UCSD-AML1 (cell line): ENCODE measurements at regions not wholly inside any gene's neighbourhood (a gene's known extent, or its start where the extent isn't known, plus 50 kb on each side); places are given as distances from the start of the nearest gene placed in this dataset.
"Not testable (repeated sequence)": the region's sequence is repeated elsewhere in the genome, so short reads cannot be mapped to it uniquely, and the experiment has no call there.

ENCODE experiments used
- DNase-seq: peaks from one replicate; lab custom pipeline; 2025; ENCODE audit not compliant: unreplicated experiment; lab: John Stamatoyannopoulos, UW

- no peak for DNase-seq
Measured at GRCh38 chr4:101670897-101671296, 119.6 kb upstream of the BANK1 start.

GRCh38 chr4:101670370-101670769 is 120.2 kb upstream of the BANK1 start:
- DNase-seq, result no peak

GRCh38 chr4:101669832-101670188 is 120.7 kb upstream of the BANK1 start:
- no peak for DNase-seq

GRCh38 chr4:101669138-101669831 is 121.2 kb upstream of the BANK1 start:
- DNase-seq, result no peak

GRCh38 chr4:101667348-101667747 is 123.2 kb upstream of the BANK1 start:
- DNase-seq, result no peak

GRCh38 chr4:101660607-101661006 is 129.9 kb upstream of the BANK1 start:
- no peak for DNase-seq

- DNase-seq, result no peak
Measured at GRCh38 chr4:101655857-101656256, 134.7 kb upstream of the BANK1 start.

GRCh38 chr4:101655005-101655404 is 135.5 kb upstream of the BANK1 start:
- DNase-seq, result no peak

GRCh38 chr4:101651778-101652177 is 138.8 kb upstream of the BANK1 start:
- DNase-seq, result no peak

- DNase-seq, result no peak
Measured at GRCh38 chr4:101649790-101650515, 140.6 kb upstream of the BANK1 start.

GRCh38 chr4:101647710-101648034 is 142.9 kb upstream of the BANK1 start:
- DNase-seq, result no peak

- no peak for DNase-seq
Measured at GRCh38 chr4:101644516-101644915, 146.0 kb upstream of the BANK1 start.

- no peak for DNase-seq
Measured at GRCh38 chr4:101643186-101643837, 147.2 kb upstream of the BANK1 start.

GRCh38 chr4:101632766-101633165 is 157.8 kb upstream of the BANK1 start:
- DNase-seq, result not testable (repeated sequence)

GRCh38 chr4:101630319-101630986 is 160.1 kb upstream of the BANK1 start:
- no peak for DNase-seq

- no peak for DNase-seq
Measured at GRCh38 chr4:101621120-101621519, 169.4 kb upstream of the BANK1 start.

GRCh38 chr4:101615652-101616051 is 174.9 kb upstream of the BANK1 start:
- DNase-seq, result no peak

GRCh38 chr4:101606989-101607388 is 183.5 kb upstream of the BANK1 start:
- DNase-seq, result not testable (repeated sequence)

GRCh38 chr4:101604976-101605375 is 185.6 kb upstream of the BANK1 start:
- no peak for DNase-seq

GRCh38 chr4:101600287-101600686 is 190.2 kb upstream of the BANK1 start:
- DNase-seq, result no peak

GRCh38 chr4:101599620-101600019 is 190.9 kb upstream of the BANK1 start:
- no peak for DNase-seq
